IPS-15b (cell line): ENCODE measurements at regions not wholly inside any gene's neighbourhood (a gene's known extent, or its start where the extent isn't known, plus 50 kb on each side); places are given as distances from the start of the nearest gene placed in this dataset.

Experiments
- H3K27me3 ChIP-seq: one replicate; pipeline ENCODE4 v1.6.1; 2013; ENCODE audit warnings: low read length; ENCODE audit not compliant: control insufficient read depth, insufficient read depth
- H3K36me3 ChIP-seq: one replicate; pipeline ENCODE4 v1.6.1; 2013; ENCODE audit warnings: low read length; ENCODE audit not compliant: control insufficient read depth, insufficient read depth
- H3K4me1 ChIP-seq: one replicate; pipeline ENCODE4 v1.6.1; 2013; ENCODE audit warnings: mild to moderate bottlenecking, low read length; ENCODE audit not compliant: control insufficient read depth, insufficient read depth
- H3K4me3 ChIP-seq: one replicate; pipeline ENCODE4 v1.5.1; 2013; ENCODE audit warnings: low read depth, low read length
- H3K9ac ChIP-seq: one replicate; pipeline ENCODE4 v1.6.1; 2013; ENCODE audit warnings: low read depth, mild to moderate bottlenecking, low read length
- H3K9me3 ChIP-seq: one replicate; pipeline ENCODE4 v1.6.1; 2013; ENCODE audit warnings: mild to moderate bottlenecking, low read length; ENCODE audit not compliant: control insufficient read depth, insufficient read depth

- Histone ChIP-seq H3K27me3 (no peaks in the 10 kb centered on the region), H3K9ac (no peak overlapping the region), H3K36me3 (no peaks in the 10 kb centered on the region), H3K4me1 (no peaks in the 10 kb centered on the region), H3K9me3 (no peaks in the 10 kb centered on the region), H3K4me3 (no peak overlapping the region)
Observed at GRCh38 chr4:162707962-162708361, 458.7 kb downstream of the NAF1 start.

GRCh38 chr4:162706632-162707031 is 460.1 kb downstream of the NAF1 start:
- Histone ChIP-seq H3K27me3 (no peaks in the 10 kb centered on the region), H3K4me1 (no peaks in the 10 kb centered on the region), H3K9me3 (no peaks in the 10 kb centered on the region), H3K4me3 (no peak overlapping the region), H3K9ac (no peak overlapping the region), H3K36me3 (no peaks in the 10 kb centered on the region)

GRCh38 chr4:162706051-162706450 is 460.6 kb downstream of the NAF1 start:
- H3K36me3 ChIP-seq: no peaks in the 10 kb centered on the region
- no peaks in the 10 kb centered on the region for H3K27me3 ChIP-seq
- no peaks in the 10 kb centered on the region for H3K9me3 ChIP-seq
- H3K9ac ChIP-seq: no peak overlapping the region
- H3K4me3 ChIP-seq: no peak overlapping the region
- no peaks in the 10 kb centered on the region for H3K4me1 ChIP-seq

DNA sequence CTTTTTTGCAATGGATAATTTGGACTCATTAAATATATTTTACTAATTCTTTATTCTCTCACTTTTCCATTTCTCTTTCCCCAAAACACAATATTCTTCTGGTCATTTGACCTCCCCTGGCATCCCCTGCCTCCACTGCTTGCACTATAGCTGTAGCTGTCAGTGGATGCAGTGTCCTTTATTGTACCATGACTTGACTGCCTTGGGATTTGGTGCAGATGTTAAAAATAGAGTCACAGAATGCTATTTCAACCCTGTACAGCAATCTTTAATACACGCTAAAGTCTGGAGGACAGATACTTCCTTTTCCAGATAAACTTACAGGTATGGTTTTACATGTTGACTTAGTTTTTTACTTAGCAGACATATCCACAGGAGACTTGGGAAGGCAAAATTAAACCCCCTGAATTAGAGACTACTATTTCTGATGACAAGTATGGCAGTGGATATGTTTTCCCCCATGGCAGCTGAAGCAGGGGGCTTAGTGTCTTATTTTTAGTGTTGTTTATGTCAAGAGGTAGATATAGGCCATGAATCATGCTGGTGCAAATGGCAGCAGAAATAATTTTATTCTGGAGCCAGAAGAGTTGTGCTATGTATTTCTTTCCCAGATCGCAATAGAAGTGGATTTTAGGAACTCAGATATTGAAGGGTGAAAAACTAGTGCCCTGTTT is 461.4 kb downstream of the NAF1 start:
- Histone ChIP-seq H3K9me3 (no peaks in the 10 kb centered on the region), H3K4me3 (no peak overlapping the region)

DNA sequence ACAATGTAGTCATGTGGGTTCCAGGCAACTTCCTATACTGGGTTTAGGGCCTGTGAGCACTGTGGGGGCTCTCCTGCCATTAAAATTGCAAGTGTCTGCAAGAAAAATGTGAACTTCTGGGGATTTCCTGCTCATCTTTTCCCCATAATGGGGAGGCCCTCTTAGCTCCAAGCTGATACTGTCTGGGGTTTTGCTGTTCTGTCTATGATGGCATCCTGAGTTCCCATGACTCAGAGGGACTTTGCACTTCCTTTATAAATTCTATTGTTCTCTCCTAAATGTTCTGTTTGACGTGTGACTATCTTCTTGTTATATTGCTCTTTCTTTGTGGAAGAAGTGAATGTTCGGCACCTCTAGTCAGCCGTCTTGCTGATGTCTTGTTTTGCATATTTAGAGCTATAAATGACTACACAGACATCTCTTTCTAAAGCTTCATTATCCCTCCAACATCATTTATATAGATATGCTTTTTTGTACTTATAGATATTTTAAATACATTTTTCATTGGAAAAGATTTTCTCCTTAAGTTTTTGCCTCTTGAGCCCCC is 465.8 kb downstream of the NAF1 start:
- Histone ChIP-seq H3K36me3 (no peaks in the 10 kb centered on the region), H3K9ac (no peak overlapping the region), H3K4me3 (no peak overlapping the region), H3K9me3 (no peaks in the 10 kb centered on the region), H3K4me1 (no peaks in the 10 kb centered on the region), H3K27me3 (no peaks in the 10 kb centered on the region)

More for the DNA sequence above, 461.4 kb downstream of the NAF1 start:
- Histone ChIP-seq H3K9ac (no peak overlapping the region), H3K36me3 (no peaks in the 10 kb centered on the region), H3K4me1 (no peaks in the 10 kb centered on the region), H3K27me3 (no peaks in the 10 kb centered on the region)

DNA sequence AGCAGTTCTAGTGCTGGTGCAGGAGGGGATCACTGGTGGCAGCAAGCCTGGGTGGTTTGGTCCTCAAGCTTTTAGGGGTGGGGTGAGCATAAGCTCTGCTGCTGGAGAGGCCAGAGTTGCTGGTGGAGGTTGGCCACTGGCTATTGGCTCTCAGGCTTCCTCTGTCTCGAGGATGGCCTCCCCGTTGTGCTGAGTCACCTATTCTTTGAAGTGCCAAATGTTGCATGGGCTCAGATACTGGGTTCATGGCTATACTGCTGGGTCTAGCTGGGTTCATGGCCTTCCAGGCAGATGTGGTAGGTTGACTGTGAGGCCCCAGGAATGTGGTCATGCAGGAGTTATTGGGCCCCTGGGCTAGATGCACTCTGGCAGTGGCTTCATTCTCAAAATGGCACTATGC is 466.3 kb downstream of the NAF1 start:
- no peaks in the 10 kb centered on the region for H3K36me3 ChIP-seq
- no peak overlapping the region for H3K9ac ChIP-seq
- H3K9me3 ChIP-seq: no peaks in the 10 kb centered on the region
- no peaks in the 10 kb centered on the region for H3K27me3 ChIP-seq
- H3K4me1 ChIP-seq: no peaks in the 10 kb centered on the region
- H3K4me3 ChIP-seq: no peak overlapping the region

DNA sequence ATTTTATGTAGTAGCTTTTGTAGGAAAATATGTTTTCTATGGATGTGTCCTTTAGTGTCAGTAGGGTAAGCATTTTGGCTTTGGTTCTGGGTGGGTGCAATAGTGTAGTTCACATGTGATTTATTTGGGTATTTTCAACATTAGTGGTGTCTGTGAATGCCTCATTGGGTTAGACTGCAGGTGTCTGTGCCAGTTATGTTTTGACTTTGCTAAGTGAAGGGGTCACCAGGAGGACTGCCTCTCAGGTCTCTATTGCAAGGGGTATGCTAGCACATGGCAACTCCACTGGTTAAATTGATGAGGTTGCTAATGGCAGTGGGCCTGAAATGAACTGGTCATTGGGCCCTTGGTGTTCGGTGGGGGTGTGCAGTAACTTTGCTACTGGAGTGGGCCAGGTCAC is 467.1 kb downstream of the NAF1 start:
- Histone ChIP-seq H3K9me3 (no peaks in the 10 kb centered on the region), H3K27me3 (no peaks in the 10 kb centered on the region), H3K4me3 (no peak overlapping the region), H3K9ac (no peak overlapping the region), H3K36me3 (no peaks in the 10 kb centered on the region), H3K4me1 (no peaks in the 10 kb centered on the region)

GRCh38 chr4:162685410-162685809 is 481.3 kb downstream of the NAF1 start:
- Histone ChIP-seq H3K4me3 (no peak overlapping the region), H3K9ac (no peak overlapping the region), H3K27me3 (no peaks in the 10 kb centered on the region), H3K4me1 (no peaks in the 10 kb centered on the region), H3K36me3 (no peaks in the 10 kb centered on the region), H3K9me3 (no peaks in the 10 kb centered on the region)

DNA sequence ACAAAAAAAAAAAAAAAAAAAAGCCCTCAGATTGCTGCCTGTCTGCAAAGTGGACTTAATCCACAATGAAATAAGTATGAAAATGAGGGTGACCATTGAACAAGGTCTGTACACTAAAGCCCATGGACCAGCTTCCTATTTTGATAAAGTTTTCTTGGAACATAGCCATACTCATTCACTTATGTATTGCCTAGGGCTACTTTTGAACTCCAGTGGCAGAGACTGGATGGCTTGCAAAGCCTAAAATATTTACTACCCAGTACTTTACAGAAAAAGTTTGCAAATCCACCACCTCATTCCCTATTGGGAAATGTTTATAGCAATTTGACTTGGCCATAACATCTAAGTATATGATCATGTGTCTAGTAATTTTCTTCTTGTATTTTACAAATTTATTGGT is 481.7 kb downstream of the NAF1 start:
- no peaks in the 10 kb centered on the region for H3K9me3 ChIP-seq
- no peaks in the 10 kb centered on the region for H3K4me1 ChIP-seq
- no peak overlapping the region for H3K9ac ChIP-seq
- H3K36me3 ChIP-seq: no peaks in the 10 kb centered on the region
- no peak overlapping the region for H3K4me3 ChIP-seq
- no peaks in the 10 kb centered on the region for H3K27me3 ChIP-seq

GRCh38 chr4:162684371-162684700 is 482.4 kb downstream of the NAF1 start:
- no peaks in the 10 kb centered on the region for H3K36me3 ChIP-seq
- H3K4me3 ChIP-seq: no peak overlapping the region
- no peaks in the 10 kb centered on the region for H3K4me1 ChIP-seq
- H3K9ac ChIP-seq: no peak overlapping the region
- no peaks in the 10 kb centered on the region for H3K9me3 ChIP-seq
- H3K27me3 ChIP-seq: no peaks in the 10 kb centered on the region

DNA sequence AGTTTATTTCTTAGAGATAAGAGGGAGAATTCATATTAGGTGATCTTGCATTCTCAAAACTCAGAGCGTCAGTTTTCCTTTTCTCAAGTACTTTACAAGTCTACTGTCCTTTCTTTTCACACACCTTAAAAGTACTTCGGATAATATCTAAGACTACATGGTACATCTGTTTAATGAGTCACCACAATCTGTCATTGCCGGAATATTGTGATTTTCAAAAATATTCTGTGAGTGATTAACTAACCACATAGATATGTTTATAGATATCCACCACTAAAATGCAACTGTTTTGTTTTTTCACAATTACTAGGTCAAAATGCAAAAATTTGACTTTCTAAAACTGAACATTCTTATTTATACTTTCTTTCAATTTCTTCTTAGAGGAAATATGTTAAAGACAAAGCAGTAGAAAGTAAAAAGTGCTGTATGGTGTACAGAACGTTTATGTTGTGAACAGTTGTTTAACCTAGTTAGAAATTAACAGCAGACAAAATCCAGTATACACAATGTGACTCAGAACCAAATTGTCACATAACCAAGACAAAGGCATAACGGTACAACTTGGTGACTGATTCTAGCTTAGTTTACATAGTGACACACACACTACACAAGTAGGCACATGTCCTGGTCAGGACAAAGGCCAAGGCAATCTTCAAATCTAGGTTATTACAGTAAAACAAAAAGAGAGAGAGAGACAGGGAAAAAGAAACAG is 482.9 kb downstream of the NAF1 start:
- Histone ChIP-seq H3K9ac (no peak overlapping the region), H3K27me3 (no peaks in the 10 kb centered on the region), H3K9me3 (no peaks in the 10 kb centered on the region), H3K4me3 (no peak overlapping the region), H3K4me1 (no peaks in the 10 kb centered on the region), H3K36me3 (no peaks in the 10 kb centered on the region)

DNA sequence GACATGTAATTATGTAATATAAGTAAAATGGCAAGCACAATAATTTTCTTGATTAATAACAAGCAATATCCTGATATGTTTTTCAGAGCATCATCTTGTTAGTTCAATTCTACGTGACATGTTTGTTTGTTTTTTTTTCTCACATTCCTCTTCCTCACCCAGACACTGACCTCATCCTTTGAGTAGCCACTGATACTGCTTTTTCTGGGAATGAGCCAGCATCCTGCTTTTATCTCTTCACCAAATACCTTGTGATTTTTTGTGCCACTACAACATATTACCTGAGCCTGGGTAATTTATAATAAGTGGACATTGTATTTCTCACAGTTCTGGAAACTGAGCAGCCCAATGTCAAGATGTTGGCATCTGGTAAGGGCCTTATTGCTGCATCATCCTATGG is 484.0 kb downstream of the NAF1 start:
- Histone ChIP-seq H3K27me3 (no peaks in the 10 kb centered on the region), H3K4me1 (no peaks in the 10 kb centered on the region), H3K9me3 (no peaks in the 10 kb centered on the region), H3K4me3 (no peak overlapping the region), H3K36me3 (no peaks in the 10 kb centered on the region), H3K9ac (no peak overlapping the region)
